Smooth muscle cell (in vitro differentiated cells): ENCODE measurements at regions not wholly inside any gene's neighbourhood (a gene's known extent, or its start where the extent isn't known, plus 50 kb on each side); places are given as distances from the start of the nearest gene placed in this dataset.
A peak's percentile ranks its signal among the peaks of the same experiment; 100 is the strongest.
"Not testable (repeated sequence)": the region's sequence is repeated elsewhere in the genome, so short reads cannot be mapped to it uniquely, and the experiment has no call there.

Experiments
- DNase-seq: peaks from one replicate; lab custom pipeline; 2025; ENCODE audit not compliant: unreplicated experiment; lab: John Stamatoyannopoulos, UW
- H2AFZ ChIP-seq: fragments of 200-600 bp; sonication (generic); 2 replicates; pipeline ENCODE4 v1.6.0; 2016; ENCODE audit warnings: antibody characterized with exemption, low read depth, mild to moderate bottlenecking
- H3F3A ChIP-seq: fragments of 200-600 bp; sonication (generic); 2 replicates; pipeline ENCODE4 v1.6.0; 2017; ENCODE audit warnings: antibody characterized with exemption, low read depth
- H3K27ac ChIP-seq: fragments of 200-600 bp; sonication (generic); 2 replicates; pipeline ENCODE4 v1.5.1; 2016; ENCODE audit warnings: low read depth, mild to moderate bottlenecking
- H3K27me3 ChIP-seq: fragments of 200-600 bp; sonication (generic); 2 replicates; pipeline ENCODE4 v1.6.1; 2016; ENCODE audit warnings: low read depth, mild to moderate bottlenecking
- H3K36me3 ChIP-seq: fragments of 200-600 bp; sonication (generic); 2 replicates; pipeline ENCODE4 v1.5.1; 2016; ENCODE audit warnings: low read depth
- H3K4me1 ChIP-seq: fragments of 200-600 bp; sonication (generic); 2 replicates; pipeline ENCODE4 v1.5.1; 2016; ENCODE audit warnings: low read depth
- H3K4me2 ChIP-seq: fragments of 200-600 bp; sonication (generic); 2 replicates; pipeline ENCODE4 v1.6.0; 2016; ENCODE audit warnings: mild to moderate bottlenecking
- H3K4me3 ChIP-seq: fragments of 200-600 bp; sonication (generic); 2 replicates; pipeline ENCODE4 v1.5.1; 2016; ENCODE audit warnings: mild to moderate bottlenecking
- H3K79me2 ChIP-seq: fragments of 200-600 bp; sonication (generic); 2 replicates; pipeline ENCODE4 v1.6.0; 2016; ENCODE audit warnings: low read depth, mild to moderate bottlenecking
- H3K9ac ChIP-seq: fragments of 200-600 bp; sonication (generic); 2 replicates; pipeline ENCODE4 v1.6.0; 2016; ENCODE audit warnings: low read depth
- H3K9me3 ChIP-seq: fragments of 200-600 bp; sonication (generic); replicated peaks from 2 replicates; pipeline ENCODE4 v1.5.1; 2016; ENCODE audit warnings: low read depth
- H4K20me1 ChIP-seq: fragments of 200-600 bp; sonication (generic); 2 replicates; pipeline ENCODE4 v1.6.0; 2016; ENCODE audit warnings: low read depth
- CTCF ChIP-seq: fragments of 200-600 bp; sonication (generic); IDR thresholded peaks from 2 replicates; pipeline ENCODE4 v1.5.1; 2017; ENCODE audit warnings: borderline replicate concordance, mild to moderate bottlenecking, antibody characterized with exemption; ENCODE audit not compliant: insufficient read depth, poor library complexity, severe bottlenecking
- WGBS: methylation state at CpG from one replicate; pipeline ENCODE4 v1.1.7; 2016; ENCODE audit warnings: low lambda C conversion rate; 5-methylcytosine and 5-hydroxymethylcytosine counted together

DNA sequence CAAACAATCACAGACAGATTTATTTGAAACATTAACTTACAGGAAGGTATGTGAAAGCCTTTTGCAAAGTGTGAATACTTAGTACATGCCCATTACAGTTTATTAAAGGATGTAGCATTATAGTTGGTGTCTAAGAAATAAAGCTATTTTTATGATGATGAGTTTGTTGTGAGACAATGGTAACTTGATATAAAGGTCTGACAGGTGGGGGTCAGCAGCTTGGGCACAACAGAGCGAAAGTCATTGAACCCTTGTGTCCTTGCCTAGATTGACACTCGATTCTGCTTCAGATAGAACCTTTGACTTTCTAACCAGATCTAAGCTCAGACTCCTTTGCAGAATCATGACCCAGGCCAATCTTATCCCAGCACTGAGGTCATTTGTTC lies 777.9 kb downstream of the NTRK3 start:
- Histone ChIP-seq H3K27ac (no peak overlapping the region), H4K20me1 (no peaks in the 10 kb centered on the region), H3K9ac (no peak overlapping the region), H3F3A (no peaks in the 10 kb centered on the region), H3K27me3 (no peaks in the 10 kb centered on the region), H3K4me1 (no peaks in the 10 kb centered on the region), H3K9me3 (no peaks in the 10 kb centered on the region), H3K4me3 (no peak overlapping the region), H3K36me3 (no peaks in the 10 kb centered on the region), H3K4me2 (no peak overlapping the region), H3K79me2 (no peaks in the 10 kb centered on the region), H2AFZ (peak overlapping the region; percentile 61)
- no peak for TF ChIP-seq CTCF
- no peak for DNase-seq
- 94% methylated on average over 2 of the region's 2 CpGs for WGBS

DNA sequence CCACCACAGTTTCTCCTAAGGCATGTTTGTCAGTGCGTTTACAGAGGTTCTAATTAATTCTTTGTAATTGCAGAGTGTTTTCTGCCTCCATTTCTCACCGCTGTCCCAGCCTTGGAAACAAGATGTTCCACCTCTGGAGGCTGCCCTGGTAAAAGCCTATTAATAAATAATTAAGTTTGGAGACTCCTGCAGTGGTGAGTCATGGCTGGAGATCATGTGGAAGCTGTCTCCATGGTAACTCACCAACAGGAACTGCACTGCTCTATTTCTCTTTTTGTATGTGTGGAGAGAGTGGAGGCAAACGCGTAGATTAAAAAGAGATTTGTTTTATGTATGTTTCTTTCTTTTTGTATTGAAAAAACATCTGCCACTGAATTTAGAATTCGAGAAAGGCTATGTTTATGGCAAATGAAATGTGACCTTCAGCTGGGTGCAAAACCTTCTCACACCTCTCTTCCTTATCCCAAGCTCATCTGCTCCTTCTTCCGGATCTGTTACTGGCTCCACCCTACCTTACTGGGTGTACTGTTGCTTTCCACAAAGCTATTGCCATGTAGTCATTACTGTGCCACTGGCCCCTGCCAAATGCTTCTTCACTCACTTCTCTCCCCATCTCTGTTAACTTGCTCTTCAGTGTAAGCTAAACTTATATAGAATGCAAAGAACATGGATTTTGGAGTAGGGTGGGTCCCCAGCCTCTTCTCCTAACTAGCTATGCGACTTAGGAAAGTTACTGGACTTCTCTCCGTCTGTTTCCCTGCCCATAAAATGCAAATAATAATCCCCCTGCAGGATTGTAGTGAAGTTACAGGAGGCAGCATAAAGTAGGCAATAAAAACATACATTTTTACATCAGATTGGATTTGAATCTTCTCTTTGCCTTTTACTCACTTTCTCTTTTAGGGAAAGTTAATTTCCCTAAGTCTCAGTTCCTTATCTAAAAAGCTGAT lies 778.5 kb downstream of the NTRK3 start:
- Histone ChIP-seq H2AFZ (peak overlapping the region; percentile 61), H3K4me3 (peak overlapping the region; percentile 22), H4K20me1 (no peaks in the 10 kb centered on the region), H3F3A (no peaks in the 10 kb centered on the region), H3K79me2 (no peaks in the 10 kb centered on the region), H3K27ac (peak overlapping the region; percentile 83), H3K4me2 (peak overlapping the region; percentile 75), H3K27me3 (no peaks in the 10 kb centered on the region), H3K9me3 (no peaks in the 10 kb centered on the region), H3K36me3 (no peaks in the 10 kb centered on the region), H3K9ac (peak overlapping the region; percentile 88), H3K4me1 (no peaks in the 10 kb centered on the region)
- 36% methylated on average over 8 of the region's 8 CpGs for WGBS
- no peak for DNase-seq
- peak; percentile 29 for TF ChIP-seq CTCF

DNA sequence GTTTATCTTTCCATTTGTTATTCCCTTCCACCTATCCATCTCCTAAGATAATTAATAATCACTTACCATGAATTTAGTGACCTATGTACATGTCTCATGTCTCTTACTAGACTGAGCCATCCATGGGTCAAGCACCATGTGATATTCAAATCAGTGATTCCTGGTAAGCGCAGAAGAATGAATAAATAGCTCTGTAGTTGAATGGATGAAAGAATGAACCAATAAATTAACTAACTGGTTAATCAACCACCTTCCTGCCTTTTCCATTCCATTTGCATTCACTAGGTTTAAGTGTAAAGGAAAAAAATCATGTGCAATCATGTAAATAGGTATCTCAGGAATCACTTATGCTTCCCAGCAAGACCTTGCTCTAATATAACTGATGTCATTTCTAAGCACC lies 779.5 kb downstream of the NTRK3 start:
- Histone ChIP-seq H3K4me3 (no peak overlapping the region), H3K9me3 (no peaks in the 10 kb centered on the region), H3K4me2 (no peak overlapping the region), H2AFZ (no peak overlapping the region), H3K27ac (peak overlapping the region; percentile 83), H3K27me3 (no peaks in the 10 kb centered on the region), H3F3A (no peaks in the 10 kb centered on the region), H3K9ac (no peak overlapping the region), H3K4me1 (no peaks in the 10 kb centered on the region), H3K36me3 (no peaks in the 10 kb centered on the region), H4K20me1 (no peaks in the 10 kb centered on the region), H3K79me2 (no peaks in the 10 kb centered on the region)
- TF ChIP-seq CTCF = no peak
- 100% methylated on average over 1 of the region's 1 CpG for WGBS
- no peak for DNase-seq

- H3K36me3 ChIP-seq = no peaks in the 10 kb centered on the region
- no peak overlapping the region for H3K4me2 ChIP-seq
- no peaks in the 10 kb centered on the region for H3F3A ChIP-seq
- H3K9me3 ChIP-seq = no peaks in the 10 kb centered on the region
- H3K79me2 ChIP-seq = no peaks in the 10 kb centered on the region
- no peak for TF ChIP-seq CTCF
- H3K27me3 ChIP-seq = no peaks in the 10 kb centered on the region
- no peak overlapping the region for H2AFZ ChIP-seq
- no peaks in the 10 kb centered on the region for H4K20me1 ChIP-seq
- no peak for DNase-seq
- H3K9ac ChIP-seq = no peak overlapping the region
- no peaks in the 10 kb centered on the region for H3K4me1 ChIP-seq
- 86% methylated on average over 2 of the region's 2 CpGs for WGBS
- H3K4me3 ChIP-seq = no peak overlapping the region
- H3K27ac ChIP-seq = no peak overlapping the region
These were observed 785.6 kb downstream of the NTRK3 start for GRCh38 chr15:87470923-87471322.

DNA sequence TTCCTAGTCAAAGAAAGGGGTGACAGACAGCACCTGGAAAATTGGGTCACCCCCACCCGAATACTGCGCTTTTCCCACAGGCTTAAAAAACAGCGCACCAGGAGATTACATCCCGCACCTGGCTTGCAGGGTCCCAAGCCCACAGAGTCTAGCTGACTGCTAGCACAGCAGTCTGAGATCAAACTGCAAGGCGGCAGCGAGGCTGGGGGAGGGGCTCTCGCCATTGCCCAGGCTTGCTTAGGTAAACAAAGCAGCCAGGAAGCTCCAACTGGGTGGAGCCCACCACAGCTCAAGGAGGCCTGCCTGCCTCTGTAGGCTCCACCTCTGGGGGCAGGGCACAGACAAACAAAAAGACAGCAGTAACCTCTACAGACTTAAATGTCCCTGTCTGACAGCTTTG lies 792.6 kb downstream of the NTRK3 start:
- not testable (repeated sequence) for H3K9me3 ChIP-seq, H3K27me3 ChIP-seq, H2AFZ ChIP-seq, H3K36me3 ChIP-seq, H3K4me2 ChIP-seq, H3K9ac ChIP-seq, H3F3A ChIP-seq, H3K79me2 ChIP-seq, H4K20me1 ChIP-seq, H3K27ac ChIP-seq, H3K4me3 ChIP-seq, H3K4me1 ChIP-seq, DNase-seq
- WGBS = 55% methylated on average over 6 of the region's 7 CpGs
